Ascending aorta (tissue), 2 donors: ENCODE measurements at regions not wholly inside any gene's neighbourhood (a gene's known extent, or its start where the extent isn't known, plus 50 kb on each side); places are given as distances from the start of the nearest gene placed in this dataset.
"Not testable (repeated sequence)": the region's sequence is repeated elsewhere in the genome, so short reads cannot be mapped to it uniquely, and the experiment has no call there.

ENCODE experiments used
- DNase-seq, 2 donors: peaks; one replicate each; pipeline ENCODE4 v3.0.0-alpha.2; 2019; ENCODE audit warnings: low spot score in 2 of 2
- H3K27ac ChIP-seq, 2 donors: fragments of 200-600 bp; sonication (generic); one replicate each; pipeline ENCODE4 v1.5.1; 2016 to 2017; ENCODE audit warnings: mild to moderate bottlenecking in 1 of 2
- H3K27me3 ChIP-seq: fragments of 200-600 bp; sonication (generic); one replicate; pipeline ENCODE4 v1.5.1; 2017
- H3K36me3 ChIP-seq, 2 donors: fragments of 200-600 bp; sonication (generic); one replicate each; pipeline ENCODE4 v1.5.1; 2016
- H3K4me1 ChIP-seq, 2 donors: fragments of 200-600 bp; sonication (generic); one replicate each; pipeline ENCODE4 v1.5.1; 2016 to 2017; ENCODE audit warnings: mild to moderate bottlenecking in 1 of 2
- H3K4me3 ChIP-seq, 2 donors: fragments of 200-600 bp; sonication (generic); one replicate each; pipeline ENCODE4 v1.5.1; 2016 to 2017; ENCODE audit warnings: mild to moderate bottlenecking in 1 of 2
- H3K9me3 ChIP-seq, 2 donors: fragments of 200-600 bp; sonication (generic); one replicate each; pipeline ENCODE4 v1.5.1; 2016
- intact Hi-C: fragments of 100-400 bp; cut with DNase I; formaldehyde crosslinking; loops from one replicate; pipeline ENCODE4 v1.15.1; 2023

DNA sequence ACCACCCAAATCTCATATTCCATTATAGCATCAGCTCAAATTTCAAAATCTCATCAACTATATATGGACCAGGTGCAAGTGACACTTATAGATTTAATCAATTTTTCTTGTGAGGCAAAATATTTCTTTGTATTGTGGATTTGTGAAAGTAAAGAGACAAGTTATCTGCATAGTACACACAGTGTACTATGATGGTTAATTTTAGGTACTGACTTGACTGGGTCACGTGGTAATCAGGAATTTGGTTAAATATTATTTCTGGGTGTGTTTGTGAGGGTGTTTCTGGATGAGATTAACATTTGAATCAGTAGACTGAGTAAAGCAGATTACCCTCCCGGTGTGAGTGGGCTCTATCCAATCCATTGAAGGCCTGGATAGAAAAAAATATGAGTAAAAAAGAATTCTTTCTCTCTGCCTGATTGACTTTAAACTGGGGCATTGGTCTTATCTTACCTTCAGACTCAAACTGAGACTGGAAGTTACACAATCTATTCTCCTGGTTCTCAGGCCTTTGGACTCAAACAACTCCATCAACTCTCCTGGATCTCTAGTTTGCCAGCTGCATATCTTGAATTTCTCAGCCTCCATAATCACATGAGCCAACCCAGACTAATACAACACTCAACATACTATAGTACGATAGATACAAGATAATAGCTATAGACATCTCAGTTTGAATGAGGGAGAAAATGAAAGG is 799.9 kb downstream of the NAP1L3 start:
- peak overlapping the region; percentile 40 to 45 for H3K27ac ChIP-seq
- H3K4me3 ChIP-seq, H3K27me3 ChIP-seq, intact Hi-C loops, H3K9me3 ChIP-seq, H3K36me3 ChIP-seq, DNase-seq, H3K4me1 ChIP-seq: not testable (repeated sequence)

DNA sequence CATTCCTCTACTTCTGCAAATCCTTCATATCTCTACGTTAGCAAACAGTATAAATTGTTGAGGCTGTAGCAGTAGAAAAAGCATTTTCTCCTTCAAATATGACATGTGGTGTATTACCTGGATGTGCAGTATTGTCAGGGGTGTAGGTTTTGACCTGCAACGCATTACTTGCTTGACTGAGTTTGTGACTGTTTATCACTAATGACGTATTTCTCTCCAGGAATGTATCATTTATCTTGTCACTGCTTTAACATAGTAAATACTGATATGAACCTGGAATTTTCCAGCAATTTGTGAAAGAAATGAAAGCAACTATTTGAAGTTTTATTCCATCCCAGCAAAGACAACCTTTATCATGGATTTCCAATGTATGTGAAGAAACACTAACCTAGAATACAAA is 823.4 kb downstream of the NAP1L3 start:
- H3K9me3 ChIP-seq, intact Hi-C loops, H3K4me1 ChIP-seq, H3K36me3 ChIP-seq, H3K27me3 ChIP-seq, H3K4me3 ChIP-seq, H3K27ac ChIP-seq, DNase-seq: not testable (repeated sequence)

DNA sequence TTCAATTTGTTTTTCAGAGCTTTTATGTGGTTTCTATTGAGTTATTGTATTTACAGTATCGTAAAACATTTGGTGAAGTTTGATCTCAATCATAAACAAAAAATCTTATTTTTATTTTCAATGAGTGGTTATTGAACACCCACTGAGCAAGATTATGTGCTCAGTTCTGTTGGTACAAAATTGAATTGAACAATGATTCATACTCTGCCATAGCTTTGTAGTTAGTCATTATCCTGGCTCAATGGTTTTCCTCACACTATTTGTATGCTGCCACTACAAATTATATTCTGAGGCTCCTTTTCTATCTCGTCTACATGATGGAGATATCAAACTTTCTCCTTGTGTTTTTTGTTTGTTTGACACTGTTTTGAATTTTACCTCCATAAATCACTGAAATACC is 829.5 kb downstream of the NAP1L3 start:
- H3K27ac ChIP-seq, H3K4me3 ChIP-seq, H3K36me3 ChIP-seq, DNase-seq, intact Hi-C loops, H3K4me1 ChIP-seq, H3K27me3 ChIP-seq, H3K9me3 ChIP-seq: not testable (repeated sequence)

DNA sequence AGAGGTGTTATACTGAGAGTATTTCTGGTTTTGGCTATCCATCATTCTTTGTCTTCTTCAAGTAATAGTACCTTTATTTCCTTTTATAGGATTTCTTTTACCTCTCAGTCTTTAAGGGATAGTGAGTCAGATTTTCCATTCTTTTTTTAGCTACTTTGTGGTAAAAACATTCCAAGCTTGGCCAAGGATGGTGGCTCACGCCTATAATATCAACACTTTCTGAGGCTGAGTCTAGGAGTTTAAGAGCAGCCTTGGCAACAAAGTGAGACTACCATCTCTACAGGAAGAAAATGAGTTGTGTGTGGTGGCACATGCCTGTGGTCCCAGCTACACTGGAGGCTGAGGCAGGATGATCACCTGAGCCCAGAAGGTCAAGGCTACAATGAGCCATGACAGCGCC is 840.6 kb downstream of the NAP1L3 start:
- H3K27ac ChIP-seq, result peak overlapping the region in 1 of 2 donors; percentile 42

DNA sequence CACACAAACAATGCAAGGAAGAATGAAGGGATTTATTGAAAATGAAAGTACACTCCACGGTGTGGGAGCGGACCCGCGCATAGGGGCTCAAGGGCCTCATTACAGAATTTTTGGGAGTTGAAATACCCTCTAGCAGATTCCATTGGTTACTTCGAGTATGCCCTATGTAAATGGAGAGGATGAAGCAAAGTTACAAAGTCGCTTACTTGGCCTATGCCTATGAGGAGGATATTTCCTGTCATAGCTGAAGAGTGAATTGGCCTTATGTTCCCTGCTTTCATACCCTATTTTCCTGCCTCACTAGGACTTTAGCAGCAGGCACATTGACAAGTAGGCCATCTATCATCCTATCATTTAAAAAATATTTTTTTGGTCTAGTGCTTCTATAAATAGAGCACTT is 843.3 kb downstream of the NAP1L3 start:
- H3K27ac ChIP-seq, H3K27me3 ChIP-seq, H3K4me1 ChIP-seq, DNase-seq, H3K36me3 ChIP-seq, H3K9me3 ChIP-seq, intact Hi-C loops, H3K4me3 ChIP-seq: not testable (repeated sequence)

More for the DNA sequence above, 840.6 kb downstream of the NAP1L3 start:
- H3K36me3 ChIP-seq, H3K9me3 ChIP-seq, H3K4me3 ChIP-seq, intact Hi-C loops, DNase-seq, H3K27me3 ChIP-seq, H3K4me1 ChIP-seq: not testable (repeated sequence)

DNA sequence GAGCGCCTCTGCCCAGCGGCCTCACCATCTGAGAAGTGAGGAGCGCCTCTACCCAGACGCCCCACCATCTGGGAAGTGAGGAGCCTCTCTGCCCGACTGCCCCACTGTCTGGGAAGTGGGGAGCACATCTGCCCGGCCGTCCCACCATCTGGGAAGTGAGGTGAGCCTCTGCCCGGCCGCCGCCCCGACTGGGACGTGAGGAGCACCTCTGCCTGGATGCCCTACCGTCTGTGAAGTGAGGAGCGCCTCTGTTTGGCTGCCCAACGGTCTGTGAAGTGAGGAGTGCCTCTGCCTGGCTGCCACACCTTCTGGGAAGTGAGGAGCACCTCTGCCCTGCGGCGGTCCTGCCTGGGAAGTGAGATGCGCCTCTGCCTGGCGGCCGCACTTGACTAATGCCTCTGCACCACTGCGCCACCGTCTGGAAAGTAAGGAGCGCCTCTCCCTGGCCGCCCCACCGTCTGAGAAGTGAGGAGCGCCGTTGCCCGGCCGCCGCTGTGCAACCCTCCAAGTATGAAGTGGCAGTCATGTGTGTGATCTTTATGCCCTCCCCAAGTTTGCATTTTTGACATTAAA is 851.7 kb downstream of the NAP1L3 start:
- H3K4me3 ChIP-seq, DNase-seq, H3K36me3 ChIP-seq, H3K27ac ChIP-seq, H3K4me1 ChIP-seq, H3K27me3 ChIP-seq, intact Hi-C loops, H3K9me3 ChIP-seq: not testable (repeated sequence)

DNA sequence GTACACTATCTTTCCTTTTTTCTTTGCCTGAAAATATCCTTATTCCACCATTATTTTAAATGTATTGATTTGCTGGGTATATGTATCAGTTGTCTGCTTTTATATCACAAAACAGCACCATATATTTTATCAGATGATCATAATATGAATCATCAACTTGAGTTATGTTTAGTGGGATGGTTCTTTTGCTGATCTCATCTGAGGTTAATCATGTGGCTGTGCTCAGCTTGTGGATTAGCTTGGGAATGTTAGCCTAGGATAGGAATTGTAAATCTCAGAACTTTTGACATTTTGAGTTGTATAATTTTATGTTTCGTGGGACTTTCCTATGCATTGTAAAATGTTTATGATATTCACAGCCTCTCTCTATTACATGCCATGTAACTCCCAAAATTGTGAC is 881.3 kb downstream of the NAP1L3 start:
- intact Hi-C loops, DNase-seq: not testable (repeated sequence)

DNA sequence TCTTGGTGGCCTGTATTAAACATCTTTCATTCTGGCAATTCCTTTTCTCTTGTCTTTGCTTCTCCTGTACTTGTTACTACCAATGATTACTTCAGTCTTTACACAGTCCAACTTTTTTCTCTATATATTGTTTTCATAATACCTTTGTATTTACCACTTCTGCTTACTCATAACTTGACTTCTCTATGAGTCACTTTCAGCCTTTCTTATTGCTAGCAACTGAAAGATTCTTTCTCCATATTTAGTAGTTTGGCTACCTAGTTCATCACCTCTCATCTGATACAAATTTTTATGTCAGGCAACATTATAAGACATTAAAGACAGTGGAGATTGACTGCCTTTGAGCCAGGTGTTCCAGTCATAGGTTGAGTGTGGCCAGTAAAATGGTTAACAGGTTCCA is 893.3 kb downstream of the NAP1L3 start:
- H3K4me3 ChIP-seq, H3K36me3 ChIP-seq, intact Hi-C loops, DNase-seq, H3K4me1 ChIP-seq, H3K27ac ChIP-seq, H3K9me3 ChIP-seq, H3K27me3 ChIP-seq: not testable (repeated sequence)

More for the DNA sequence above, 881.3 kb downstream of the NAP1L3 start:
- not testable (repeated sequence) for H3K27ac ChIP-seq, H3K4me1 ChIP-seq, H3K27me3 ChIP-seq, H3K9me3 ChIP-seq, H3K36me3 ChIP-seq, H3K4me3 ChIP-seq

DNA sequence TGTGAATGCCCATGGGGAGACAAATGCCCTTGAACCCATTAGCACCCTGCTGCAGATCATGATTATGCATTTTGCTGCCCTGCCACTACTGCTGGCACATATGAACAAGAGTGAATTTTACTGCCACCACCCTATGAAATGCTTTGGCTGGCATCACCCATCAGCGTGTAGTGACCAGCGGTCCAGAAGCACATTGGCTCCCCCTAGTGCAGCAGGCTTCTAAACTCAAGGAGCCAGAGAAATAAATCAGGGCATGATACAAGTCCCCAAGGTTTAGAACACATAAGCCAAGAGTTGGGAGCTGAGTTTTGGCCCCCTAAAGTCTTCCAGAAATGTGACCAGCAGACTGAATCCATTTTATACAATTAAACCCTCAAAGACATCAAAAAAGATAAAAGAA is 899.4 kb downstream of the NAP1L3 start:
- H3K9me3 ChIP-seq, intact Hi-C loops, H3K36me3 ChIP-seq, H3K27ac ChIP-seq, H3K4me3 ChIP-seq, H3K27me3 ChIP-seq, H3K4me1 ChIP-seq, DNase-seq: not testable (repeated sequence)

DNA sequence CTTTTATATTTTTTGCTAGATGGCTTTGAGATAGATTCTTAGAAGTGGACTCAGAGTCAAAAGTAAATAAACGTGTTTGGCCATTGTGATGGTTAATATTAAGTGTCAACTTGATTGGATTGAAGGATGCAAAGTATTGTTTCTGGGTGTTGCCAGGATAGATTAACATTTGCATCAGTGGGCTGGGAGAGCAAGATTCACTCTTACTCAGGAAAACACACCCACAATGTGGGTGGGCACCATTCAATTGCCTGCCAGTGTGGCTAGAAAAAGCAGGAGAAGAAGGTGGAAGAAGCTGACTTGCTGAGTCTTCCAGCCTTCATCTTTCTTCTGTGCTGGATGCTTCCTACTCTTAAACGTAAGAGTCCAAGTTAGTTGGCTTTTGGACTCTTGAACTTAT is 912.4 kb downstream of the NAP1L3 start:
- H3K27ac ChIP-seq, H3K27me3 ChIP-seq, intact Hi-C loops, H3K4me3 ChIP-seq, H3K4me1 ChIP-seq, H3K36me3 ChIP-seq, DNase-seq, H3K9me3 ChIP-seq: not testable (repeated sequence)
